ENCODE measurements at regions not wholly inside any gene's neighbourhood (a gene's known extent, or its start where the extent isn't known, plus 50 kb on each side); places are given as distances from the start of the nearest gene placed in this dataset.
"Not testable (repeated sequence)": the region's sequence is repeated elsewhere in the genome, so short reads cannot be mapped to it uniquely, and the experiment has no call there.

DNA sequence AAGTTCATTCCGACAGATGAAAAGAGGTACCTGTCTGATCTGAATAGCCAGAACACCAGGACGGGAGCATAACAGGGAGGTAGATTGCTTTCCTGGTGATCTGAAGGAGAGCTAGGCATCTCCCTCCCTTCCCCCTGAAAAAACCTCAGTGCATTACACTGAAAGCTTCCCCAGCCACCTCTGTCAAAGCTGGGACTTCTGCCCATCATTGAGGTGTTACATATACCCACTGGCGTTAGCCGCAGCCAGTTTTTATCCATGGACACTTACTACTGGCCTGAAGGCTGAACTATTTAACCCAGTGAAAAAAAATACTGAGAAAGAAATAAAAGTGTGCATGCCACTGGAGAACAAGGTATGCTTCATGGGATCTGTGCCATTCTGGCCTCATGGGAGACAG lies 568.3 kb upstream of the ADAMTS5 start:
- no peak for DNase-seq

DNA sequence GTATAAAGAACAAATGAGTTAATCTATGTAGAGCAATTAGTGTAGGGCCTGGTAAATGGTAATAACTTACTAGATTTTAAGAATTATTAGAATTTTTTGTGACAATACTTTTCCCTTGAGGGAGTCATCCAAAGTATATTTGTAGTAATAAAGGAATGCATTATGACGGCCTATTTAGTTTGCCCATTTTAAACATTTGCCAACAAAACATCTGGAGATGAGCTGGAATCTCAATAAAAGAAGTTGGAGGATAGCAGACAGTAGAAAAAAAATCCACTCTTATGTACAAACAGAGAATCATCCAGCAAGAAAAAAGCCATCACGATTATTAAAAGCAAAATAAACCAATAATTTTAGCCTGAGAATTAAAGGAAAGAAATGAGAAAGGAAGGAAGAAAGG lies 567.3 kb upstream of the ADAMTS5 start:
- DNase-seq: no peak

- no peak for DNase-seq
These were observed 565.2 kb upstream of the ADAMTS5 start for GRCh38 chr21:27532076-27532475.

DNA sequence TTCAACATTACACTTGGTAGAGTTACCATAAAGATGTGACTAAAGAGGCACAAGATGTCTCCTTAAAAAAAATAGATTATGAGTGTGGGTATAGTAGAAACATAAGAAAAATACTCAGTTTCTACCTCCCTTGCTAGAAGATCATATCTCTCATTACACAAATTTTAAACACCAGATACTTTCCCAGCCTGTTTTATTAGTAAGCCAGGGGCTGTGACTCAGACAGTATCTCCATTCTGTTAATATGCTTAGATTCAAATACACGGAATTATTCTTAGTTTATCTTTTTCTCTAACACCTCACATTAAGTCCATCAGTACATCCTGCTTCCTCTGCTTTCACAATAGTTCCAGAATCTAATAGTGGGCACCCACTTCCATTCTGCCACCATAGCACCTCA lies 561.8 kb upstream of the ADAMTS5 start:
- DNase-seq: no peak

- DNase-seq: no peak
These were observed 559.6 kb upstream of the ADAMTS5 start for GRCh38 chr21:27526451-27526850.

GRCh38 chr21:27525780-27526179 lies 558.9 kb upstream of the ADAMTS5 start:
- no peak for DNase-seq

- DNase-seq: no peak
These were observed 552.5 kb upstream of the ADAMTS5 start for GRCh38 chr21:27519361-27519760.

DNA sequence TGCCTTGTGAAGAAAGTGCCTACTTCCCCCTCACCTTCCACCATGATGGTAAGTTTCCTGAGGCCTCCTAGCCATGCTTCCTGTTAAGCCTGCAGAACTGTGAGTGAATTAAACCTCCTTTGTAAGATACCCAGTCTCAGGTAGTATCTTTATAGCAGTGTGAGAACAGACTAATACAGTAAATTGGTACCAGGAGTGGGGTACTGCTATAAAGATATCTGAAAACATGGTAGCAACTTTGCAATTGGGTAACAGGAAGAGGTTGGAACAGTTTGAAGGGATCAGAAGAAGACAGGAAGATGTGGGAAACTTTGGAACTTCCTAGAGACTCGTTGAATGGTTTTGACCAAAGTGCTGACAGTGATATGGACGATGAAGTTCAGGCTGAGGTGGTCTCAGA lies 550.3 kb upstream of the ADAMTS5 start:
- not testable (repeated sequence) for DNase-seq

DNA sequence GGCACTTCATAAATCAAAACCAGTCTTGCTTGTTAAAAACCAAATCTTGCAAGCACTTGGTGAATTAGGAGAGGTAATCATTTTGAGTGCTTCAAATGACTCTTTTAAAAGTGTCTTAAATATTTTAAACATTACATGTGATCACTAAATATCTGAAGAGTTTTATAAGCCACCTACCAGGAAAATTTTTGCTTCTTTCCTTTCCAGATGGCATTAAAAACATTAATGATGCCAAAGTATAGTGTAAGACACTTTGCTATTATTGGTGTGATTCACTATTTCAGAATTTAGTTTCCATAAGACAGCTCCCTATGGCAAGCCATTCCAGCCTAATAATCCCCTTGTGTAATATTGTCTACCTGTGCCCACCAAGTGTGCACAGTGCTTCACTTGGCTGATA lies 548.8 kb upstream of the ADAMTS5 start:
- no peak for DNase-seq

- no peak for DNase-seq
These were observed 546.9 kb upstream of the ADAMTS5 start for GRCh38 chr21:27513825-27514224.

- no peak for DNase-seq
These were observed 546.1 kb upstream of the ADAMTS5 start for GRCh38 chr21:27513016-27513415.

DNA sequence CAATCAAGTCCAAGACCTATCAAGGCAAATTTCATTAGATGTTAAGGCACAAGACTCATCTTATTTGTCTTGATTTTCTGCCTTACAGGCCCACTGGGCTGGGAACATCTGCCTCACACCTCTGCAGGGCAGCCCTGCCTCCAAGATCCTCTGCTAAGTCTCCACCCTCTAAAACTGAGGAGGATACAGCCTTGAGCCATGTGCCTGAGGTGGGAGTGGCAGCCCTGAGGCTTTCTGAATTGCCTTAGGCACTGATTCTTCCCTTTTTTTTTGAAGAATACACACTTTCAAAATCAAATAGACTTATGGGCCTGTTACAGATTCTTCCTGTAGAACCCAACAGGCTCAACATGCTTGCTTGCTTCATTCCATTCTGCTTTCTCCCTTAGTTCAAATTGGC lies 544.3 kb upstream of the ADAMTS5 start:
- no peak for DNase-seq

DNA sequence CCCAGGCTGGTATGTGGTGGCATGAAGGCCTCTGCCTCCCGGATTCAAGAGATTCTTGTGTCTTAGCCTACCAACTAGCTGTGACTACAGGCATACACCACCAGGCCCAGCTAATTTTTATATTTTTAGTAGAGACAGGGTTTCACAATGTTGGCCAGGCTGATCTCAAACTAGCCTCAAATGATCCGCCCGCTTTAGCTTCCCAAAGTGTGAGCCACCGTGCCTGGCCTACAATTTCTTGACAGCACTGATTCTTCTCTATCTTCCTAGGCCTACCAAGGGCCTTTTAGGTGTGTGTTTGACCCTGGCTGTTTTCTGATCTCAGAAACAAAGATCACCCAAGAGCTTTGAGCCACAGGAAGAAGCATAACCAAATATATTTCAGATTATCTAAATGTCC lies 540.8 kb upstream of the ADAMTS5 start:
- no peak for DNase-seq

DNA sequence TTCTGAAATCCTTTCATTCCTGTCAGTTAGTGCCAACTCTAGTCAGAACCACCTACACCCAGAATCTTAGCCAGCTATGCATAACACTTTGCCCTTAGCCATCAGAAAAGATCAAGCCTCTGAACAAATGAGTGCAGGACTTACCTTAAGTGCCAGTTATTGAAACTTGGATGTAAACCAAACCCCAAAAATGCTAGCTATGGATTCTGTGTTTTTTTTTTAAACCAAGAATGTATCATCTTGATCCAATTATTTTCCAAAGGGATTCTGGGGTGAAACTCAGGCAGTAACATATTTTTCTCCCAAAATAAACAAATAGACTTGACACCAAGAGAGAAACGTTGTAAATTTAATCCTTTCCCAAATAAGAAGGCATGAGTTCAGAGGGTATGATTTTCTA lies 538.6 kb upstream of the ADAMTS5 start:
- no peak for DNase-seq

DNA sequence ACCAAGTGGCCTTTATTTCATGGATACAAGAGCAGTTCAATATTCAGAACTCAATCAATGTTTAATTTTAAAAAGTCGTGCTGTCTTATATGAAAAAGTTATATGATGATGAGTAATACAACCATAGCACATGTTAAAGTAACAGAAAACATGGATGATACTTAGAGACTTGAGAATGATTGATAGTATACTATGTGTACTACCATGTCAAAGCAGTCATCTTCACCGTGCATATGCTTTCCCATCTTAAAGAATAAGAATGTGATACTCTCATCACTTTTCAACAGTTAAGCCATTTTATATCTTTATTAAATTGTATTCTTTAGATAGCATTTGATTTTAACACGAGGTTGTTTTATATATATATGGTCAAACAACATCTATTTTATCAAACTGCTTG lies 535.9 kb upstream of the ADAMTS5 start:
- DNase-seq: no peak

DNA sequence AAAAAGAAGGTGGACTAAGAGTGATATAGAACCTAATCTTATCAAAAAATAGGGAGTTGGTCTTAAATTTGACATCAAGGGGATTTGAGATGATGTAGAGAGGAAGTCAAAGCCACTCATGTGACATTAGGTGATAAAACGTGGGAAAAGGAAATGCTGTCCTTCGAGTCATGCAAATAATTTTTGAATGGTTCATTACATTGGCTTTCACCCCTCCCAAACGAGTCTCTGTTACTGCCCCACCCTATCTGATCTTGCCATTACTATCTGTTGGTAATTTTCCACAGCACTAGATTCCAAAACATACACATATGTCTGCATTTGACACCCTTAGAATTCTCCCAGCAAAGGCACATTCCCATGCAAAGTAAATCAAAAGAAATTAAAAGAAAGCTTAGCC lies 531.1 kb upstream of the ADAMTS5 start:
- DNase-seq: no peak

DNA sequence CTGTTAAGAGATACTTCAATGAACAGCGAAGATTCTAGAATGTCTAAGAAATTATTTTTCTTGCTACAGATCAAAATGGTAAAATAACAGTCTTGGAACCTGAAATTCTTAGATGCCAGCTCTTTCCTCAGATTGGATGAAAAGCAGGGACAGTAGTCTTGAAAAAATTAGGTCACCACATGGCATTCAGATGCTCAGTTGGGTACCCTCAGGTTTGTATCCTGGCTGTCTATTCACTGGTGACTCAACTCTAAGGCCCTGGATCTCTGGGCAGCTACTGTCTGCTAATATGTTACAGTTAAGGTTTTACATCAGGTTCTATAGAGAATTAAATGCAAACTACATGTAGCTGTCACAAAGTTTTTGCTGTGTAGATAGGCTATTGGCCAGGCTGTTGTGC lies 528.9 kb upstream of the ADAMTS5 start:
- no peak for DNase-seq

DNA sequence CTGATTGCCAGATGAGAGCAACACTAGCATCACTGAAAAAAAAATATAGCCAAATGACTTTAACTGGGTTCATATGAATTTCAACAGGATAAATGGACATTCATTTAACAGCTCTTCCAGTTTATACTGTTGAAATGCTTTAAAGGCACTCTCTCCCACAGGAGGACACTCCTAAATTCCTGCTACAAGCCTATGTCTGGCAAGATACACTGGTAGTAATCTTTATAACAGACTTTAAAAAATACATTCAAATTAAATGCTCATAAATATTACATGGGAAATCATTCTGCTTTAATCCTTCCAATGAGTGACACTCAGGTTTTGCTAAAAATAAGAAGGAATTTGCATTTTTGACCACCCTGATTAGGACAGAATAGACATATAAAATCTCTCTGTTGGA lies 526.7 kb upstream of the ADAMTS5 start:
- no peak for DNase-seq

GRCh38 chr21:27487676-27488075 lies 520.8 kb upstream of the ADAMTS5 start:
- DNase-seq: no peak

DNA sequence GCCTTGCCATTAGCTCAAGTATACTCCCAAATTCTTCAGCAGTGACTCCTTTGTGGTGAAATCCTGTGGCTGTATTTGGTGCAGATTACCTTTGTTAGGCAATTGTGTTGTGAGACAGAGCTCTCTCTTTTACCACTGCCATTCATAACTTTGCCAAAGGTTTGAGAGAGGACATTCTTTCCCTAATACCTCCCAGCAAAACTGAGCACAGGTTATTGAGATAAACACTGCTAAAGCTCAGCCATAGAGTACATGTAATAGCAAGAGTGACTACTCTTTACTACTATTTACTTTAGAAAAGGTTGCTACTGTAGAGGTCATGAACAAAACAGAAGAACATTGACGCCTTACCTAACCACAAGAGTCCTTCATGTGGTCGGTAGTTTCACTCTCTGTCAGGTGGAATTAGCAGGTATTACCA lies 514.0 kb upstream of the ADAMTS5 start:
- no peak for DNase-seq

- DNase-seq: no peak
These were observed 510.4 kb upstream of the ADAMTS5 start for GRCh38 chr21:27477296-27477695.

- DNase-seq: no peak
These were observed 509.8 kb upstream of the ADAMTS5 start for GRCh38 chr21:27476696-27477095.

DNA sequence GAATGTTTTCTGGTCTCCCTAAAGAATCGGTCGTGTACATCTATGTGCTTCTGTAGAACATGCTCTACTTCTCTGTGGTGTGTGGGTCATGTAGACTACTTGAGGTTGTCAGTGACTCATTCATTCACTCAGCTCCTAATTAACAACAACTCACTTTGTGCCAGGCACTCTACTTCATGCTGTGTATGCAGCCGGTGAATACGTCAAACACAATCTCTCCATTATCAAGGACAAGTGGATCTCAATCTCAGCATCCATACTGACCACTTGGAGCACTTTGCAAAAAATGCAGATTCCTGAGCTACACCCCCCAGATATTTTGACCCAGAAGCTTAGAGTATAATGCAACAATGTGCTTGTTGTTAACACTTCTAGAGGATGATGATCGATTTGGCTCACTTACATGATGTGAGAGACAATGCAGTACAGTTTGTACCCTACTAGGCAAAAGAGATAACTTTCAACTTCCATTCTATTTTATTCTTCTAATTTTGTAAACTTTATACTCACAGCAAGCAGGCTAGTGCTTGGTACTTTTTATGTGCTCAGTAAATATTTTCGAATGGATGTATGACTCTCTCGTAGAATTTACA lies 508.6 kb upstream of the ADAMTS5 start:
- DNase-seq: no peak

GRCh38 chr21:27467366-27467765 lies 500.5 kb upstream of the ADAMTS5 start:
- no peak for DNase-seq

DNA sequence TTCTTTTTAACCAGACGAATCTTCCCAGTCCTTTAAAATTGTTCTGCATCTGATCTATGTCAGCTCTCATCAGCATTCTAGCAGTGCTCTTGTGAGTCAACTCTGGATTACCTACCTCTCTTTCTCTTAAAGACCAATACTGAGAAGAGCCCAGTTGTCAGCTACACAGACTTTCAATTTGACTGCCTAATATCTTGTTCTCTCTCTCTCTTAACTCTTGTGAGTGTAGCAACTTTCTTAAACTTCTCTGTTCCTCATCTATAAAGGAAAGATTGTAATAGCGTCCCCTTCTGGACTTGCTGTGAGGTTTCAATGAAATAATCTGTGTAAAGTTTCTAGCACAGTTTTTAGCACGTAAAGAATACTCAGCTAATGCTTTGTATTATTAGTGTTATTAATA lies 499.3 kb upstream of the ADAMTS5 start:
- no peak for DNase-seq

- no peak for DNase-seq
These were observed 497.8 kb upstream of the ADAMTS5 start for GRCh38 chr21:27464648-27465047.

Data from central memory CD4-positive, alpha-beta T cell (primary cell).